K562 (cell line): ENCODE measurements at regions not wholly inside any gene's neighbourhood (a gene's known extent, or its start where the extent isn't known, plus 50 kb on each side); places are given as distances from the start of the nearest gene placed in this dataset.

ENCODE experiments used
- ATAC-seq: fragments of 200-7000 bp; cut with Tn5 transposase; 3 replicates; pipeline ENCODE4 v1.9.1; 2020; ENCODE audit warnings: moderate library complexity
- BruUV-seq: library from RNA; stranded (reverse); fragments of 400-500 nt; replicated peaks from 2 replicates; lab custom pipeline; 2021; lab: Mats Ljungman, UMichigan
- CTCF ChIA-PET: fragments of 300-600 bp; formaldehyde crosslinking; extraction: SDS; loops from one replicate; lab custom pipeline; 2021; ENCODE audit warnings: low intra/inter-chr PET ratio; lab: Yijun Ruan, JAX
- POLR2A ChIA-PET: fragments of 300-600, 350-650 bp; sonication (Branson Sonifier 250); formaldehyde crosslinking; extraction: SDS; loops from one replicate; lab custom pipeline; 2021; ENCODE audit warnings: antibody characterized with exemption, inconsistent platforms; lab: Yijun Ruan, JAX
- DNase-seq, 4 experiments: peaks; one replicate each; pipeline versions ENCODE4 v3.0.0 to v3.0.0-alpha.2; 2011 to 2018; ENCODE audit warnings: low spot score in 3 of 4, mixed read lengths in 3 of 4; ENCODE audit errors: extremely low read depth in 1 of 4
- FAIRE-seq: peaks from 2 replicates; lab custom pipeline; 2011; peaks lifted over from hg19 to GRCh38; lab: Jason Lieb, UNC
- H2AFZ ChIP-seq: 2 replicates; pipeline ENCODE4 v1.6.0; 2011; ENCODE audit warnings: low read depth, low read length, control low read depth, inconsistent platforms
- H3K27ac ChIP-seq: fragments of 200-600 bp; 3 replicates; pipeline ENCODE4 v1.8.0; 2011; ENCODE audit warnings: low read depth, mild to moderate bottlenecking, control low read depth, inconsistent platforms, low read length, moderate library complexity, mixed read lengths; ENCODE audit errors: extremely low read depth
- H3K27me3 ChIP-seq, 2 experiments: fragments of 300-600 bp in 1 of 2; 2 replicates in 1 of 2; 3 replicates in 1 of 2; pipeline versions ENCODE4 v1.6.0 to v1.8.0; 2011; ENCODE audit warnings: inconsistent platforms in 2 of 2, low read length in 2 of 2, mild to moderate bottlenecking in 1 of 2, mixed read lengths in 1 of 2, moderate library complexity in 1 of 2; ENCODE audit not compliant: control insufficient read depth in 2 of 2, insufficient read depth in 2 of 2
- H3K36me3 ChIP-seq: fragments of 300-600 bp; 3 replicates; pipeline ENCODE4 v1.8.0; 2011; ENCODE audit warnings: mild to moderate bottlenecking, low read length, inconsistent platforms; ENCODE audit not compliant: control insufficient read depth, insufficient read depth
- H3K4me1 ChIP-seq, 2 experiments: fragments of 200-600 bp in 1 of 2; replicated peaks in 1 of 2; 2 replicates in 1 of 2; 3 replicates in 1 of 2; pipeline versions ENCODE4 v1.5.1 to v1.8.0; 2011; ENCODE audit warnings: inconsistent platforms in 2 of 2, low read length in 2 of 2, mild to moderate bottlenecking in 1 of 2, mixed read lengths in 1 of 2, moderate library complexity in 1 of 2; ENCODE audit not compliant: control insufficient read depth in 2 of 2, insufficient read depth in 2 of 2
- H3K4me2 ChIP-seq: 2 replicates; pipeline ENCODE4 v1.6.1; 2011; ENCODE audit warnings: low read length, control low read depth, inconsistent platforms, mixed read lengths; ENCODE audit not compliant: insufficient read depth
- H3K4me3 ChIP-seq: fragments of 200-600 bp; sonication (generic), shearing (Covaris generic); 2 replicates; pipeline ENCODE4 v1.5.1; 2016; ENCODE audit warnings: control low read depth, inconsistent platforms
- H3K79me2 ChIP-seq: fragments of 200-600 bp; 3 replicates; pipeline ENCODE4 v1.8.0; 2011; ENCODE audit warnings: low read length, inconsistent platforms; ENCODE audit not compliant: control insufficient read depth, insufficient read depth
- H3K9ac ChIP-seq, 2 experiments: 2 replicates each; pipeline versions ENCODE4 v1.6.0 to v1.6.1; 2011; ENCODE audit warnings: low read depth in 2 of 2, low read length in 2 of 2, control low read depth in 1 of 2, inconsistent platforms in 1 of 2, mild to moderate bottlenecking in 1 of 2, mixed read lengths in 1 of 2; ENCODE audit not compliant: insufficient read depth in 1 of 2
- H3K9me1 ChIP-seq: one replicate; pipeline ENCODE4 v1.6.0; 2011; ENCODE audit warnings: inconsistent platforms, mild to moderate bottlenecking, low read length, moderate library complexity; ENCODE audit not compliant: control insufficient read depth, insufficient read depth
- H3K9me3 ChIP-seq: replicated peaks from 2 replicates; pipeline ENCODE4 v1.5.1; 2011; ENCODE audit warnings: low read depth, low read length, inconsistent platforms; ENCODE audit not compliant: control insufficient read depth, insufficient read depth
- H4K20me1 ChIP-seq: replicated peaks from 2 replicates; pipeline ENCODE4 v1.6.1; 2011; ENCODE audit warnings: low read length, inconsistent platforms, mixed read lengths; ENCODE audit not compliant: control insufficient read depth, insufficient read depth
- CLOCK ChIP-seq: fragments of 250-450 bp; sonication (Bioruptor Pico); IDR thresholded peaks from 2 replicates; pipeline ENCODE4 v1.4.0; 2020; ENCODE audit warnings: mild to moderate bottlenecking, moderate library complexity, borderline replicate concordance
- NRF1 ChIP-seq, 2 experiments: fragments of 450-650 bp; IDR thresholded peaks in 1 of 2; conservative IDR thresholded peaks in 1 of 2; 2 replicates each; pipeline ENCODE4 v1.6.1; 2014; ENCODE audit warnings: mild to moderate bottlenecking in 2 of 2
- RERE ChIP-seq: sonication (generic); formaldehyde crosslinking; IDR thresholded peaks from 2 replicates; pipeline ENCODE4 v1.8.0; 2023; ENCODE audit warnings: missing genetic modification reagents, mild to moderate bottlenecking, borderline replicate concordance
- SOX6 ChIP-seq: fragments of 450-650 bp; IDR thresholded peaks from 2 replicates; pipeline ENCODE4 v1.6.1; 2014; ENCODE audit warnings: mild to moderate bottlenecking
- ZBTB17 ChIP-seq: fragments of 450-650 bp; formaldehyde crosslinking; IDR thresholded peaks from 2 replicates; pipeline ENCODE4 v1.4.0; 2020; ENCODE audit warnings: mild to moderate bottlenecking
- ZNF584 ChIP-seq: fragments of 200-800 bp; sonication (Bioruptor generic); IDR thresholded peaks from 2 replicates; pipeline ENCODE4 v1.6.1; 2016; ENCODE audit warnings: low read depth, mild to moderate bottlenecking, missing genetic modification characterization, missing compliant biosample characterization
- WGBS: fragments of 100-300 bp; shearing (Covaris generic); methylation state at CpG from one replicate; pipeline ENCODE4 v1.1.6; 2016; ENCODE audit warnings: low coverage, mixed read lengths; ENCODE audit not compliant: insufficient coverage; ENCODE audit errors: missing lambda C conversion rate; 5-methylcytosine and 5-hydroxymethylcytosine counted together
- in situ Hi-C: fragments of 300-500 bp; cut with MboI; formaldehyde crosslinking; loops from 4 replicates; pipeline ENCODE4 v1.15.0; 2018; ENCODE audit warnings: inconsistent platforms, mixed read lengths
- intact Hi-C: fragments of 100-400 bp; cut with micrococcal nuclease; formaldehyde crosslinking; loops from 2 replicates; pipeline ENCODE4 v1.14.2; 2022

GRCh38 chr16:74076568-74076967 lies 220.0 kb upstream of the PSMD7 start:
- no peak overlapping the region for H2AFZ ChIP-seq
- no peaks in the 10 kb centered on the region for H4K20me1 ChIP-seq
- no peaks in the 10 kb centered on the region for H3K9me3 ChIP-seq
- no peak overlapping the region for H3K4me3 ChIP-seq
- no peak for FAIRE-seq
- no peak for DNase-seq
- 0% methylated on average over 2 of the region's 2 CpGs for WGBS
- H3K27ac ChIP-seq = no peak overlapping the region
- in situ Hi-C loops (no loop called here), intact Hi-C loops (no loop called here)
- H3K4me1 ChIP-seq = no peaks in the 10 kb centered on the region
- ATAC-seq = no peak
- no peak overlapping the region for H3K9ac ChIP-seq
- no peaks in the 10 kb centered on the region for H3K9me1 ChIP-seq
- ChIA-PET CTCF (no interaction called here), POLR2A (no interaction called here)
- no peaks in the 10 kb centered on the region for H3K79me2 ChIP-seq
- no peak overlapping the region for H3K4me2 ChIP-seq
- no peaks in the 10 kb centered on the region for H3K27me3 ChIP-seq
- BruUV-seq = no TSS peak
- no peaks in the 10 kb centered on the region for H3K36me3 ChIP-seq
- TF ChIP-seq ZBTB17 (CRISPR knock-in tag) (no peak), CLOCK (CRISPR knock-in tag) (no peak), RERE (CRISPR knock-in tag) (no peak), ZNF584 (CRISPR knock-in tag) (no peak), SOX6 (no peak), NRF1 (conservative IDR thresholded peaks at IDR 0.05 in 1 of 2, IDR thresholded peaks at IDR 0.05 in 1 of 2) (no peak)
